Ovary (tissue), 1 donor: ENCODE measurements at regions not wholly inside any gene's neighbourhood (a gene's known extent, or its start where the extent isn't known, plus 50 kb on each side); places are given as distances from the start of the nearest gene placed in this dataset.

Source experiments
- EP300 ChIP-seq: sonication (generic); formaldehyde crosslinking; IDR thresholded peaks from one replicate; pipeline ENCODE4 v1.6.1; 2017; ENCODE audit warnings: antibody characterized with exemption
- POLR2A ChIP-seq: fragments of 450-650 bp; IDR thresholded peaks from one replicate; pipeline ENCODE4 v1.6.1; 2017; ENCODE audit warnings: antibody characterized with exemption, mild to moderate bottlenecking, moderate library complexity

DNA sequence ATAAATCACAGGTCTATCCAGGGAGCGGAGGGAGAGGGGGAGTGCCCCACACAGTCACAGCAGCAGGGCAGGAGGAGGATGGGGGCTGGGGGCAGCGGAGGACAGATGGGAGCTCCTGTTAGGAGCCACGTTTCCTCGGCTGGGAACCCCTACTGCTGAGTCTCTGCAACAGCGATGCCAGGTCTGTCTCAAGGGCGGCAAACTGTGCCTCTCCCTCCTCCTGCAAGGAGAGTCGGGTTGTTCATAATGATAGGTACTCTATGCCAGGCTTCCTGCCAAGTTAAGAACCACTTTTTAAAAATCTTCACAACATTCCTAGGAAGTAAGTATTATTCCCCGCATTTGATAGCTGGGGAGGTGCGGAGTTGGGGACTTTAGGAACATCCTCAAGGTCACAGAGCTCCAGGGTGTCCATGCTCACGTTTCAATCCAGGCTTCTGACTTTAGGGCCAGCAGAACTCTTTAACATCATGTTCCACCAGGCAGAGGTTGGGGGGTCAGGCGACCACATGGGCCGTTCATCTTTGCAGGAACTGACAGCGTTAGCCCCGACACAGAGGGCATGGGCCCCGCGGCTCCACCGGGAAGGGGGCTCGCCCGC is 98.3 kb upstream of the MAML3 start:
- no peak for TF ChIP-seq POLR2A
- TF ChIP-seq EP300: no peak
